ENCODE measurements at regions not wholly inside any gene's neighbourhood (a gene's known extent, or its start where the extent isn't known, plus 50 kb on each side); places are given as distances from the start of the nearest gene placed in this dataset.

- TF ChIP-seq CTCF (IDR thresholded peaks at IDR 0.05; ENCODE audit: insufficient read depth, low read depth, low read length) = no peak
- TF ChIP-seq EZH2 (IDR thresholded peaks at IDR 0.05; ENCODE audit: insufficient read depth, low read length) = no peak
Observed at GRCh38 chr15:38878026-38878425, 313.4 kb upstream of the RASGRP1 start.
